WERI-Rb-1 (cell line): ENCODE measurements at regions not wholly inside any gene's neighbourhood (a gene's known extent, or its start where the extent isn't known, plus 50 kb on each side); places are given as distances from the start of the nearest gene placed in this dataset.

Source experiments
- DNase-seq: peaks from one replicate; pipeline ENCODE4 v3.0.0-alpha.2; 2020
- H3K27ac ChIP-seq: fragments of 250-450 bp; sonication (Bioruptor Pico); 2 replicates; pipeline ENCODE4 v1.5.1; 2020; ENCODE audit warnings: mild to moderate bottlenecking, moderate library complexity
- H3K27me3 ChIP-seq: fragments of 250-450 bp; sonication (Bioruptor Pico); 2 replicates; pipeline ENCODE4 v1.5.1; 2021; ENCODE audit warnings: mild to moderate bottlenecking, low read depth, moderate library complexity; ENCODE audit not compliant: insufficient read depth, severe bottlenecking
- H3K36me3 ChIP-seq: fragments of 250-450 bp; sonication (Bioruptor Pico); 2 replicates; pipeline ENCODE4 v1.5.1; 2020; ENCODE audit warnings: mild to moderate bottlenecking, moderate library complexity
- H3K4me3 ChIP-seq: 2 replicates; pipeline ENCODE4 v1.5.1; 2011; ENCODE audit warnings: low read depth, mild to moderate bottlenecking, control low read depth, low read length
- H3K9me3 ChIP-seq: fragments of 250-450 bp; sonication (Bioruptor Pico); 2 replicates; pipeline ENCODE4 v1.5.1; 2021; ENCODE audit warnings: mild to moderate bottlenecking, moderate library complexity; ENCODE audit not compliant: severe bottlenecking
- CTCF ChIP-seq: IDR thresholded peaks from 2 replicates; pipeline ENCODE4 v1.5.1; 2011; ENCODE audit warnings: low read depth, mild to moderate bottlenecking, control low read depth, inconsistent platforms, low read length

- no peak for TF ChIP-seq CTCF
- no peak for DNase-seq
- H3K27me3 ChIP-seq, result peaks cover 40% of the 10 kb centered on the region
Observed at GRCh38 chr4:1475277-1476139, 69.3 kb upstream of the NKX1-1 start.

GRCh38 chr4:1474126-1475090, 68.2 kb upstream of the NKX1-1 start:
- DNase-seq, result no peak
- no peak for TF ChIP-seq CTCF
- Histone ChIP-seq H3K36me3 (no peaks in the 10 kb centered on the region), H3K4me3 (no peak overlapping the region), H3K27ac (no peak overlapping the region), H3K9me3 (no peaks in the 10 kb centered on the region), H3K27me3 (peaks cover 41% of the 10 kb centered on the region)

More at GRCh38 chr4:1475277-1476139, 69.3 kb upstream of the NKX1-1 start:
- Histone ChIP-seq H3K27ac (no peak overlapping the region), H3K4me3 (no peak overlapping the region), H3K9me3 (peaks cover 4% of the 10 kb centered on the region), H3K36me3 (no peaks in the 10 kb centered on the region)

- Histone ChIP-seq H3K27ac (no peak overlapping the region), H3K9me3 (peaks cover 2% of the 10 kb centered on the region), H3K4me3 (no peak overlapping the region), H3K36me3 (no peaks in the 10 kb centered on the region), H3K27me3 (peaks cover 41% of the 10 kb centered on the region)
- TF ChIP-seq CTCF, result no peak
- no peak for DNase-seq
Observed at GRCh38 chr4:1473718-1474117, 67.5 kb upstream of the NKX1-1 start.

GRCh38 chr4:1472911-1473518, 66.8 kb upstream of the NKX1-1 start:
- Histone ChIP-seq H3K27me3 (peaks cover 41% of the 10 kb centered on the region), H3K36me3 (no peaks in the 10 kb centered on the region), H3K27ac (no peak overlapping the region), H3K4me3 (no peak overlapping the region), H3K9me3 (peaks cover 6% of the 10 kb centered on the region)
- TF ChIP-seq CTCF, result no peak
- DNase-seq, result peak; percentile 7

- peak; percentile 12 for DNase-seq
- peaks cover 41% of the 10 kb centered on the region for H3K27me3 ChIP-seq
- TF ChIP-seq CTCF, result no peak
Observed at GRCh38 chr4:1472148-1472797, 66.0 kb upstream of the NKX1-1 start.

More at GRCh38 chr4:1472148-1472797, 66.0 kb upstream of the NKX1-1 start:
- Histone ChIP-seq H3K36me3 (no peaks in the 10 kb centered on the region), H3K9me3 (peaks cover 6% of the 10 kb centered on the region), H3K4me3 (peak overlapping the region; percentile 15), H3K27ac (no peak overlapping the region)
